Stimulated activated CD4-positive, alpha-beta T cell treated with anti-CD3 and anti-CD28 coated beads, Interleukin-1b, Interleukin-23, amount 100 ng/mL, for 24 hours (primary cell): ENCODE measurements at regions not wholly inside any gene's neighbourhood (a gene's known extent, or its start where the extent isn't known, plus 50 kb on each side); places are given as distances from the start of the nearest gene placed in this dataset.
A peak's percentile ranks its signal among the peaks of the same experiment; 100 is the strongest.
"Not testable (repeated sequence)": the region's sequence is repeated elsewhere in the genome, so short reads cannot be mapped to it uniquely, and the experiment has no call there.

Experiments
- DNase-seq, 4 experiments: peaks; one replicate each; pipeline ENCODE4 v3.0.0-alpha.2; 2020; ENCODE audit warnings: low read depth in 4 of 4, low spot score in 1 of 4

GRCh38 chr18:38868757-38869156, 1303.2 kb upstream of the CELF4 start:
- no peak for DNase-seq

GRCh38 chr18:38867680-38868079, 1302.1 kb upstream of the CELF4 start:
- DNase-seq = no peak

- no peak for DNase-seq
Observed at GRCh38 chr18:38851526-38851925, 1285.9 kb upstream of the CELF4 start.

- no peak for DNase-seq
Observed at GRCh38 chr18:38847326-38847725, 1281.7 kb upstream of the CELF4 start.

GRCh38 chr18:38843291-38843690, 1277.7 kb upstream of the CELF4 start:
- DNase-seq = no peak

- DNase-seq = no peak
Observed at GRCh38 chr18:38826247-38826646, 1260.6 kb upstream of the CELF4 start.

GRCh38 chr18:38811209-38811608, 1245.6 kb upstream of the CELF4 start:
- no peak for DNase-seq

- DNase-seq = no peak
Observed at GRCh38 chr18:38810789-38811188, 1245.2 kb upstream of the CELF4 start.

- no peak for DNase-seq
Observed at GRCh38 chr18:38807915-38808314, 1242.3 kb upstream of the CELF4 start.

GRCh38 chr18:38805256-38805655, 1239.7 kb upstream of the CELF4 start:
- no peak for DNase-seq

GRCh38 chr18:38801640-38802039, 1236.0 kb upstream of the CELF4 start:
- no peak for DNase-seq

- no peak for DNase-seq
Observed at GRCh38 chr18:38796762-38797161, 1231.2 kb upstream of the CELF4 start.

GRCh38 chr18:38792731-38793130, 1227.1 kb upstream of the CELF4 start:
- DNase-seq = no peak

GRCh38 chr18:38790786-38791185, 1225.2 kb upstream of the CELF4 start:
- DNase-seq = no peak

- DNase-seq = peak in 1 of 4 experiments; percentile 1
Observed at GRCh38 chr18:38790303-38790702, 1224.7 kb upstream of the CELF4 start.

- DNase-seq = no peak
Observed at GRCh38 chr18:38789141-38789540, 1223.5 kb upstream of the CELF4 start.

GRCh38 chr18:38786906-38787305, 1221.3 kb upstream of the CELF4 start:
- no peak for DNase-seq

GRCh38 chr18:38771620-38772019, 1206.0 kb upstream of the CELF4 start:
- not testable (repeated sequence) for DNase-seq

GRCh38 chr18:38768504-38768903, 1202.9 kb upstream of the CELF4 start:
- DNase-seq = no peak

GRCh38 chr18:38759457-38759856, 1193.9 kb upstream of the CELF4 start:
- DNase-seq = no peak

- no peak for DNase-seq
Observed at GRCh38 chr18:38756436-38756835, 1190.8 kb upstream of the CELF4 start.

- no peak for DNase-seq
Observed at GRCh38 chr18:38752430-38752829, 1186.8 kb upstream of the CELF4 start.

- DNase-seq = no peak
Observed at GRCh38 chr18:38751898-38752297, 1186.3 kb upstream of the CELF4 start.

GRCh38 chr18:38751211-38751610, 1185.6 kb upstream of the CELF4 start:
- no peak for DNase-seq
